Left lobe of liver (tissue), 2 donors: ENCODE measurements at regions not wholly inside any gene's neighbourhood (a gene's known extent, or its start where the extent isn't known, plus 50 kb on each side); places are given as distances from the start of the nearest gene placed in this dataset.
A peak's percentile ranks its signal among the peaks of the same experiment; 100 is the strongest.

Source experiments
- ATAC-seq: fragments of 200-7000 bp; cut with Tn5 transposase; one replicate; pipeline ENCODE4 v1.9.1; 2020; ENCODE audit warnings: mild to moderate bottlenecking, moderate library complexity
- DNase-seq: peaks from one replicate; pipeline ENCODE4 v3.0.0-alpha.2; 2020; ENCODE audit warnings: low spot score
- donor health status: DM: no; HTN: no; CAD: no; lungs with moderate emphysema.
- donor health status: DM: no; HTN: yes; CAD: no.

GRCh38 chr4:130563185-130563888, 1467.4 kb downstream of the C4orf33 start:
- DNase-seq (no peak), ATAC-seq (peak; percentile 46)

- DNase-seq: no peak
- no peak for ATAC-seq
Measured at GRCh38 chr4:130563889-130564418, 1468.0 kb downstream of the C4orf33 start.

- no peak for DNase-seq
- no peak for ATAC-seq
Measured at GRCh38 chr4:130568746-130569145, 1472.8 kb downstream of the C4orf33 start.

DNA sequence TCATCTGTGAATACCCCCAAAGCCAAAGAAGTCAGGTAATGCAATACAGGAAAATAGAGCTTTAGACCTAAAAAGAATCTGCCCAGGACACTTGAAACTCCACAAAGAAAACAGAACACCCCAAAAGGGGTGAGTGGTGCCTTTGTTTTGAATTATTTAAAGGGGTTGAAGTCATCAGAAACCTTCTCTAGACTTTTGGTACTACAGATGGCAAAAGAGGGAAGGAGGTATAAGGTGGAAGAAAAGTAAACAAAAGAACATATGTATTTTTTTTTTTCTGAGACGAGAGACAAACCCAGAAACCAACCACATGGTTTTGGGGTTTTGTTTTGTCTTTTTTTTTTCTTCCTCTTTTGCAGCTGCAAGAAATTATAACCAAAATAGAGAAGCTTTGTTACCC, 1477.8 kb downstream of the C4orf33 start:
- no peak for ATAC-seq
- DNase-seq: no peak

DNA sequence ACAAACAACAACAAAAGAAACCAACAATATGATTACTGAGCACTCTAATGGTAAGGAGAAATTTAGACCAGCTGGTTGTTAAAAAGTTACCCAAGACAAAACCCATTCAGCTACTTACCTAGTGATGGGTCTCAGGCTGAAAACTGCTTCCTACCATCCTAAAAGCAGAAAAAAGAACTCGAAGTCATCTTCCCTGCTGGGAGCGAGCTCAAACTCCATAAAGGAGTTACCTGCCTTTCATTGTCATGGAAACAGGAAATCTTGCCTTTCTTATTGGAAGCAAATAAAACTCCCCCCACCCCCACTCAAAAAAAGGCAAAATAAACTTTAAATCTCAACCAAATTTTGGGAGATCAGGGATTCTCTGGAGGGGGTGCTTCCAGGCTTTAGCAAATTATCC, 1478.3 kb downstream of the C4orf33 start:
- no peak for DNase-seq

DNA sequence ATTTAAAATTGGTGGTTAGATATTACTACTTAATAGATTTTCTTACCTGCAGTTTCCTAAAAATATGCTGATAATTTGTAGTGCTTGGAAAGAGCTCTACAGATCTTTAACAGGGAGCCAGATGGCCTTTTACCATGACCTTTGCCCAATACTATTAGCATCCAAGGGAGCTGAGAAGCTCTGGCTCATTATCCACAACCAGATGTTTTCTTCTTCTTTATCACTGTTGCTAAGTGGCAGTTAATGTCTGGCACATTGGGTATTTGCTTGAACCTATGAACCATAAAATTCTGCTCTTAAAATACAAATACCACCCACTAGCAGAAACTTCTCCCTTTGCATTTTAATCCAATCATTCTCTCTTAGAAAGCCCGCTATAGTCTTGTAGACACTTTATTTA, 1480.3 kb downstream of the C4orf33 start:
- ATAC-seq (no peak), DNase-seq (no peak)

More for the DNA sequence above, 1478.3 kb downstream of the C4orf33 start:
- ATAC-seq: no peak

GRCh38 chr4:130591091-130591490, 1495.1 kb downstream of the C4orf33 start:
- DNase-seq (no peak), ATAC-seq (no peak)

DNA sequence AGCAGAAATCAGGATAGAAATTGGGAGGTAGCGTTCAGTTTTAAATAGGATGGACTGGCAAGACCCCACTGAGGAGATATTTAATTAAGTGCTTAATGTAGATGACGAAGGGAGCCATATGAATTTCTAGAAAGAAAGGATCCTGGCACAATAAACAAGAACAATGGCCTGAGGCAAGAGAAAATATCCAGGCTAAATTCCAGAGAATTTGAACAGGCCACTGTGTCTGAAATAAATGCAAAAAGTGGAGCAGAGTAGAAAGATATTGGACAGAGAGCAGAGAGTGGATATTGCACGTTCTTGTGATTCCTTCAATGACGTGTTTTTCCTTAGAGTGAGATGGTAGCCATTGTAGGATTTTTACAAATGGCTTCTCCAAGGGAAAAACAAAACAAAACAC, 1504.8 kb downstream of the C4orf33 start:
- DNase-seq (no peak), ATAC-seq (no peak)

GRCh38 chr4:130603043-130603442, 1507.1 kb downstream of the C4orf33 start:
- DNase-seq (no peak), ATAC-seq (no peak)

GRCh38 chr4:130608121-130608520, 1512.2 kb downstream of the C4orf33 start:
- DNase-seq (no peak), ATAC-seq (no peak)

DNA sequence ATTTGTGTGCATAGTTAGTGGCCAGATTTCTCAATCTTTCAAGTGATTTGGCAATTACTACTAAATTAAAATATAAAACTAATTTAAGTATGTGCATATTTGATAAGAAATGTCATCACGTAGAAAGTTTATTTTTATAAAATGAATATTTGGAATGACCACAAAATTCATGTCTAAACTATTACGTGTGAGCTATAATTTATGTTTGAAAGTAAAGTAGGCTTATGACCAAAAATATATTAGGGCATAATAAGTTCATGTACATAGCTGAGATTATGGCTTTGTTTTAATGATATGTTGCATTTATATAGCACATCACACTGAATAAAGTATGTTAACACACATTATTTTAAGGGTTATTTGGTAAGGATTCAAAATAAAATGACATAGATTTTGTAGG, 1532.6 kb downstream of the C4orf33 start:
- DNase-seq (no peak), ATAC-seq (no peak)

DNA sequence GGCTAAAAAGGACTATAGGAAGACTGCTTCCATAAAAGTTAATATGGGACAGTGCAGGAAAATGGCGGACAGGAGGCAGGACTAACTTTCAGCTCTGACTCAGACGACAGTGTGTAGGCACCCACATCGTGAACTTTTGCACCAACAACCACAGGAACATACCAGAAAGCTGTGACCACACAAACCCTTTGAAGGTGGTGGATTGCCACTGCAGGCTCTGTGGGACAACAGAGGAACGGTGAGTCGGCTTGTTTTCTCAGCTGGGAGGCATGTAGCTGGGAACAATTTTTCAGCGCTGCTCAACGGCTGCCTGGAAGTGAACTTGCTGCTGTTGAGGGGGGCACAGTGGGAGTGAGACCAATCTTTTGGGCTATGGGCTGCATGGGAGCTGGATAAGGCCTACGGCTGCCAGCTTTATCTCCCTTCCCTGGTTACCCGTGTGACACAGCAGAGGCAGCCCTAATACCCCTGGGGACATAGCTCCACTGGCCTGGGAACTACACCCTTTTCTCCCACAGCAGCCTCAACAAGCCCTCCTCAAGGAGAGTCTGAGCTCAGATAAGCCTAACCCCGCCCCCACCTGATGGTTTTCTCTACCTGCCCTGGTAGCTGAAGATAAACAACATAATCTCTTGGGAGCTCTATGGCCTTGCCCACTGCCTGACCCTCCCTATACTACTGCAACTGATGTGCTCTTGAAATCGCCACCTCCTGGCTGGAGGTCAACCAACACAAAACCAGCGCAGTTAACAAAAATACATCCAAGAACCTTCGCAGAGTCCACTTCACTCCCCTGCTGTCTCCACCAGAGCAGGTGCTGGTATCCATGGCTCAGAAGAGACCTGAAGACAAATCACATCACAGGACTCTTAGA, 1537.0 kb downstream of the C4orf33 start:
- no peak for DNase-seq
- ATAC-seq: no peak

- ATAC-seq (no peak), DNase-seq (no peak)
Measured at GRCh38 chr4:130636486-130636885, 1540.5 kb downstream of the C4orf33 start.

DNA sequence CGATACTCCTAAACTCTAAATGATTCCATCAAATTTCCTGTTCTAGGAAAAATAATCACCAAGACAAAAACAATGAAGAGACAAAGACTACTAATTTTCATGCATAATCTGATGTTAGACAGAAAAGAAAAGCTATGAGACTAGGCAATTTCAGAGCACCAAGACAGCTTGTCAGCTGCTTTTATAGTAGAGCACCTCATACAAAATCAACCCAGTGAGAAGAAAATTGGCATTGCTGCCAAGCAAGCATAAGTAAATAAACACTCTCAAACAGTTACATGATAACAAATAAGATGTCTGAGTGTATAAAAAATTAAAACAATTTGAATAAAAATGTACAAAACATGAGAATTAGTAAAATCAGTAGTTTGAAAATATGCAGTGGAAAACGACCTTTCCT, 1544.6 kb downstream of the C4orf33 start:
- DNase-seq: no peak
- no peak for ATAC-seq

GRCh38 chr4:130646886-130647285, 1550.9 kb downstream of the C4orf33 start:
- no peak for DNase-seq
- ATAC-seq: no peak

DNA sequence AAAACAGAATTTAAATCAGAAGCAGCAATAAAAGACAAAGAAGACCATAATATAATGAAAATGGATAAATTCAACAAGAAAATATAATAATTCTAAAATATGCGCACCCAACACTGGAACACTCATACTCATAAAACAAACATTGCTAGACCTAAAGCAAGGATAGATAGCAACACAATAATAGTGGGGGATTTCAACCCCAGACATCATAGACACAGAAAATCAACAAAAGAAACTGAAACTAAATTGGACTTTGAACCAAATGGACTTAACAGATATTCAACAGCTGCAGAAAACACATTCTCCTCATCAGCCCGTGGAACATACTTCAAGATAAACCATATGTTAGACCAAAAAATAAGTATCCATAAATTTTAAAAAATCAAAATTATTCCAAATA, 1552.6 kb downstream of the C4orf33 start:
- ATAC-seq (peak; percentile 47), DNase-seq (no peak)

DNA sequence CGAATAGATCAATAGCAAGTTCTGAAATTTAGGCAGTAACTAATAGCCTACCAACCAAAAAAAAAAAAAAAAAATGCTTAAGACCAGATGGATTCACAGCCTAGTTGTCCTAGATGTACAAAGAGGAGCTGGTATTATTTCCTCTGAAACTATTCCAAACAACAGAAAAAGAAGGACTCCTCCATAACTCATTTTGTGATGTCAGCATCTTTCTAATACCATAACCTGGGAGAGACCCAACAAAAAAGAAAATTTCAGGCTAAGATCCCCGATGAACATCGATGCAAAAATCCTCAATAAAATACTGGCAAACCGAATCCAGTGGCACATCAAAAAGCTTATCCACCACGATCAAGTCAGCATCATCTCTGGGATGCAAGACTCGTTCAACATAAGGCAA, 1557.9 kb downstream of the C4orf33 start:
- ATAC-seq (no peak), DNase-seq (no peak)

DNA sequence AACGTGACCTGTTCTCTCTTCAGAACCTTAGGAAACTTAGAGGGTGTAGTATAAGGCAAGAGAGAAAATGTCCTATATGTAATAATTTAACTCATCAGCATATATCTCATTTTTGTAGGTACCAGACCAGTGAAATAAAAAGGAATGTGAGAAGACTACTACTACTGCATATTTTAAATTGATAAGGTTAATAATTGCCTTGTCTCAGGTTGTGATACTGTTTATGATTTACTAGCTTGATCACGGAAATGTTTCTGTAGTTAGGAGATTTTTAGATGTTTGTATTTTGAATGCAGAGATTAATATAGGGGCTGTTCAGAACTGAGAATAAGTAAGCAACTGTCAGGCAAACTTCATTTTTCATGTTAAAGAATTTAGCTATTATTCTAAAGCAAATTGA, 1563.4 kb downstream of the C4orf33 start:
- ATAC-seq: no peak
- DNase-seq: no peak

DNA sequence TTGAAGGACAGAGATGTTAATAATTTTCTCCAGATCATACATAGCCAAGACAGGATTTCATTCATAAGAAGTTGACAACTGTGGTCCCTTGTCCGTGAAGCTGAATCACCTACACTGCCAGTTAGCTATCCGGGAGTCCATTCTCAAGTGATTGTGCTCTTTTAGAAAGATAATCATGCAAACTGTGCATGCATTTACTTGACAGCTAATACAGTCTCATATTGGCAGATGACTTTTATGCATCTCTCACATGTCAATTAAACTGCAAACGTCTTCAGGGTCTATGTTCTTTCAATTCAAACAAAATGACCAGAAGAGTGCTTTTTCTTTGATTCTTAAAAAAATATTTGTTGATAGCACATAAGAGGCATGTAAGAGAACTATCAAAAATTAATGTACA, 1572.9 kb downstream of the C4orf33 start:
- ATAC-seq (no peak), DNase-seq (no peak)

GRCh38 chr4:130675266-130675665, 1579.3 kb downstream of the C4orf33 start:
- DNase-seq (no peak), ATAC-seq (no peak)

DNA sequence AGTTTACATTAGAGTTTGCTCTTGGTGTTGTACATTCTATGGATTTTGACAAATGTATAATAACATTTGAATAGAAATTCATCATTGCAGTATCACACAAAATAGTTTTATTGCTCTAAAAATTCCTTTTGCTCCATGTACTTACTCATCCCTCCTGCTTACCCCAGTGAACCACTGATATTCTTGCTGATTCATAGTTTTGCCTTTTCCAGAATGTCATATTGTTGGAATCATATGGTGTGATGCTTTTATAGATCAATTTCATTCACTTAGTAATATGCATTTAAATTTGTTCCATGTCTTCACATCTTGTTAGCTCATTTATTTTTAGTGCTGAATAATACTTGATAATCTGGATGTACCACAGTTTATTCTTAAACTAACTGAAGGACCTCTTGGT, 1593.2 kb downstream of the C4orf33 start:
- no peak for DNase-seq
- no peak for ATAC-seq

DNA sequence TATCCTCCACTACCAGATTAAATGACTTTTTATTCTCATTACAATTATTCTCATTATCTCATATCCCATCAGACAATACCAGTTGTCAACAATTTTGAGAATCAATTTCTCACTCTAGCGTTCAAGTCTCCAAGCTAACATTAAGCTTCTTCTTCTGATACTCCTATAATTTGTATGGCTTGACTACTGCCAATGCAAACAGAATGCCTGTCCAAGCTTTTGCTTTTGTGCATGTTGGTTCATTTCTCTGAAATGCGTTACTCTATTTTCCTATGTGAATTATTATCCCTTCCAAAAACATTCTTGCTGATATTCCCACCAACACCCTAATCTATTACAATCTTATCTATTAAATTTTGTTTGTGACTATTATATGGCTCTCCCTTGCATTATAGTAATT, 1602.3 kb downstream of the C4orf33 start:
- DNase-seq (no peak), ATAC-seq (no peak)
